Liver (tissue), 8 donors: ENCODE measurements at regions not wholly inside any gene's neighbourhood (a gene's known extent, or its start where the extent isn't known, plus 50 kb on each side); places are given as distances from the start of the nearest gene placed in this dataset.

Source experiments
- DNase-seq: peaks from one replicate; pipeline ENCODE4 v3.0.0-alpha.2; 2017; ENCODE audit warnings: low spot score
- H3K27ac ChIP-seq, 2 donors: one replicate each; pipeline ENCODE4 v1.7.0; 2013; ENCODE audit warnings: inconsistent platforms in 2 of 2, low read length in 2 of 2, control low read depth in 1 of 2, low read depth in 1 of 2, mild to moderate bottlenecking in 1 of 2
- H3K27me3 ChIP-seq, 4 donors: one replicate each; pipeline versions ENCODE4 v1.6.1 to v1.7.0; 2013; ENCODE audit warnings: low read length in 3 of 4, inconsistent platforms in 1 of 4, mild to moderate bottlenecking in 1 of 4, moderate library complexity in 1 of 4; ENCODE audit not compliant: control insufficient read depth in 4 of 4, insufficient read depth in 4 of 4
- H3K36me3 ChIP-seq, 4 donors: one replicate each; pipeline versions ENCODE4 v1.6.1 to v1.7.0; 2013; ENCODE audit warnings: low read length in 3 of 4, mild to moderate bottlenecking in 3 of 4, low read depth in 1 of 4, moderate library complexity in 1 of 4; ENCODE audit not compliant: control insufficient read depth in 4 of 4, insufficient read depth in 3 of 4
- H3K4me1 ChIP-seq, 4 donors: one replicate each; pipeline versions ENCODE4 v1.6.1 to v1.7.0; 2013; ENCODE audit warnings: low read length in 3 of 4, mild to moderate bottlenecking in 3 of 4, moderate library complexity in 1 of 4; ENCODE audit not compliant: control insufficient read depth in 4 of 4, insufficient read depth in 4 of 4
- H3K4me3 ChIP-seq, 3 donors: one replicate each; pipeline versions ENCODE4 v1.6.1 to v1.7.0; 2013; ENCODE audit warnings: low read length in 3 of 3, control low read depth in 1 of 3, low read depth in 1 of 3, mild to moderate bottlenecking in 1 of 3
- H3K9ac ChIP-seq, 2 donors: one replicate each; pipeline ENCODE4 v1.7.0; 2013; ENCODE audit warnings: low read length in 2 of 2, mild to moderate bottlenecking in 2 of 2, moderate library complexity in 2 of 2, control low read depth in 1 of 2, low read depth in 1 of 2
- H3K9me3 ChIP-seq, 4 donors: one replicate each; pipeline versions ENCODE4 v1.6.1 to v1.7.0; 2013; ENCODE audit warnings: low read length in 3 of 4; ENCODE audit not compliant: control insufficient read depth in 4 of 4
- EGR1 ChIP-seq, 2 donors: IDR thresholded peaks; 2 replicates each; pipeline ENCODE4 v1.6.1; 2016 to 2018; ENCODE audit warnings: antibody characterized with exemption in 2 of 2, low read depth in 2 of 2
- FOXA1 ChIP-seq: IDR thresholded peaks from 2 replicates; pipeline ENCODE4 v1.6.1; 2016; ENCODE audit warnings: antibody characterized with exemption
- FOXA2 ChIP-seq: IDR thresholded peaks from 2 replicates; pipeline ENCODE4 v1.6.1; 2016; ENCODE audit warnings: antibody characterized with exemption
- GABPA ChIP-seq, 2 donors: IDR thresholded peaks in 1 of 2; conservative IDR thresholded peaks in 1 of 2; 2 replicates each; pipeline ENCODE4 v1.6.1; 2016; ENCODE audit warnings: antibody characterized with exemption in 2 of 2, mild to moderate bottlenecking in 1 of 2, moderate library complexity in 1 of 2
- HNF4A ChIP-seq, 2 donors: conservative IDR thresholded peaks; 2 replicates each; pipeline ENCODE4 v1.6.1; 2016; ENCODE audit warnings: antibody characterized with exemption in 2 of 2, mild to moderate bottlenecking in 2 of 2
- HNF4G ChIP-seq: IDR thresholded peaks from 2 replicates; pipeline ENCODE4 v1.6.1; 2016; ENCODE audit warnings: antibody characterized with exemption
- JUND ChIP-seq, 2 donors: IDR thresholded peaks; 2 replicates each; pipeline ENCODE4 v1.6.1; 2016; ENCODE audit warnings: antibody characterized with exemption in 2 of 2
- NR2F2 ChIP-seq: IDR thresholded peaks from 2 replicates; pipeline ENCODE4 v1.6.1; 2016; ENCODE audit warnings: antibody characterized with exemption
- RAD21 ChIP-seq, 2 donors: IDR thresholded peaks; 2 replicates each; pipeline ENCODE4 v1.6.1; 2016; ENCODE audit warnings: antibody characterized with exemption in 2 of 2, mild to moderate bottlenecking in 2 of 2
- RXRA ChIP-seq, 2 donors: IDR thresholded peaks; 2 replicates each; pipeline ENCODE4 v1.6.1; 2017 to 2018; ENCODE audit warnings: antibody characterized with exemption in 2 of 2, mild to moderate bottlenecking in 1 of 2
- SP1 ChIP-seq: IDR thresholded peaks from 2 replicates; pipeline ENCODE4 v1.6.1; 2018; ENCODE audit warnings: antibody characterized with exemption, mild to moderate bottlenecking
- TAF1 ChIP-seq: conservative IDR thresholded peaks from 2 replicates; pipeline ENCODE4 v1.6.1; 2016; ENCODE audit warnings: antibody characterized with exemption, mild to moderate bottlenecking
- YY1 ChIP-seq: IDR thresholded peaks from 2 replicates; pipeline ENCODE4 v1.6.1; 2016; ENCODE audit warnings: antibody characterized with exemption, mild to moderate bottlenecking
- WGBS: extraction: QIAGEN DNeasy Blood & Tissue Kit; methylation state at CpG from one replicate; pipeline ENCODE4 v1.1.7; 2013; 5-methylcytosine and 5-hydroxymethylcytosine counted together
- TF ChIP-seq, protein P1 (sequence below): IDR thresholded peaks from 2 replicates; pipeline ENCODE4 v1.6.1; 2016; ENCODE audit warnings: antibody characterized with exemption, mild to moderate bottlenecking
- TF ChIP-seq, protein P2 (sequence below): IDR thresholded peaks from 2 replicates; pipeline ENCODE4 v1.6.1; 2016; ENCODE audit warnings: antibody characterized with exemption
- TF ChIP-seq, protein P3 (sequence below): fragments of 150-350 bp; IDR thresholded peaks from 2 replicates; pipeline ENCODE4 v1.5.1; 2017; ENCODE audit warnings: improper control_type of control experiment, low read depth, low read length; ENCODE audit not compliant: missing input control
- TF ChIP-seq, protein P4 (sequence below): IDR thresholded peaks from 2 replicates; pipeline ENCODE4 v1.6.1; 2016; ENCODE audit warnings: antibody characterized with exemption
- TF ChIP-seq, protein P5 (sequence below): IDR thresholded peaks from 2 replicates; pipeline ENCODE4 v1.6.1; 2016; ENCODE audit warnings: antibody characterized with exemption
- donor health status: healthy.
- donor health status: healthy.
- donor health status: healthy.
- donor health status: healthy.
- donor health status: healthy.

DNA sequence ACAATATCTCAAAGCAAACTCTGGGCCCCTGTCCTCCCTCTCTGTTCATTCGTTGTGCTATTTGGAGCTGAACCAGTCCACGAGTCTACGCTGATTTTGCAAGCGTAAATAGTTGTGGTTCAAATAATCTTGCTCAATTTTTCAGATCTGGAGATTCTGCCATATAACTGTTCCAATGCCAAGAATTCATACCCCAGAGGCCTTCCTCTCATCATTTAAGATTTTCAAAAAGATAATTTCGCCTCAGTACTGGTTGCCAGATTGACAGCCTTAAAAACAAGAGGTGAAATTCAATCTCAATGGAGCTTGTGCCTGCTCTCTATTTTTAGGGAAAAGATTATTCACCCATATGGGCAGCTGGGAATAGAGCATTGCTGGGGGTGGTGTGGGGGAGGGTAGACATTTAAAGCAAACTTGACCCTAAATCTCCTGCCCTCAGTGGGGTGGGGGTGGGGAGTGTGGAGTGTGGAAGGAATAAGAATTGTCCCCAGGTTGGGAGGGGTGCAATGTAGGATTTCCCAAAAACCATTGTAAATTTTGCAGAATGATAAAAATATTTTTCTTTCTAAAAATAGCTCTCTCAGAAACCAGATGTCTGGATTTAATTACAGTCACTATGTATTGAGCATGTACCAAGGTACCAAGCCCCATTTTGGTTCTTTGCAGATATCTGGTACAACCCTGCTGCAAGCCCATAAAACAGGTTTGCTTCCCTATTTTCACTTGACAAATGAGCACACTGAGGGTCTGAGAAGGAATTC, 104.7 kb upstream of the EEPD1 start:
- DNase-seq: no peak
- Histone ChIP-seq H3K27ac (no peak overlapping the region), H3K4me1 (peaks cover 3 to 8% (median 4%) of the 10 kb centered on the region in 4 donors), H3K27me3 (no peaks in the 10 kb centered on the region), H3K9me3 (no peaks in the 10 kb centered on the region), H3K9ac (no peak overlapping the region), H3K36me3 (no peaks in the 10 kb centered on the region), H3K4me3 (no peak overlapping the region)
- 31% methylated on average over 5 of the region's 5 CpGs for WGBS
- TF ChIP-seq EGR1 (IDR thresholded peaks at IDR 0.05; ENCODE audit: low read depth in 2 of 2): no peak
- TF ChIP-seq NR2F2: no peak
- no peak for TF ChIP-seq FOXA1
- TF ChIP-seq, protein P1, sequence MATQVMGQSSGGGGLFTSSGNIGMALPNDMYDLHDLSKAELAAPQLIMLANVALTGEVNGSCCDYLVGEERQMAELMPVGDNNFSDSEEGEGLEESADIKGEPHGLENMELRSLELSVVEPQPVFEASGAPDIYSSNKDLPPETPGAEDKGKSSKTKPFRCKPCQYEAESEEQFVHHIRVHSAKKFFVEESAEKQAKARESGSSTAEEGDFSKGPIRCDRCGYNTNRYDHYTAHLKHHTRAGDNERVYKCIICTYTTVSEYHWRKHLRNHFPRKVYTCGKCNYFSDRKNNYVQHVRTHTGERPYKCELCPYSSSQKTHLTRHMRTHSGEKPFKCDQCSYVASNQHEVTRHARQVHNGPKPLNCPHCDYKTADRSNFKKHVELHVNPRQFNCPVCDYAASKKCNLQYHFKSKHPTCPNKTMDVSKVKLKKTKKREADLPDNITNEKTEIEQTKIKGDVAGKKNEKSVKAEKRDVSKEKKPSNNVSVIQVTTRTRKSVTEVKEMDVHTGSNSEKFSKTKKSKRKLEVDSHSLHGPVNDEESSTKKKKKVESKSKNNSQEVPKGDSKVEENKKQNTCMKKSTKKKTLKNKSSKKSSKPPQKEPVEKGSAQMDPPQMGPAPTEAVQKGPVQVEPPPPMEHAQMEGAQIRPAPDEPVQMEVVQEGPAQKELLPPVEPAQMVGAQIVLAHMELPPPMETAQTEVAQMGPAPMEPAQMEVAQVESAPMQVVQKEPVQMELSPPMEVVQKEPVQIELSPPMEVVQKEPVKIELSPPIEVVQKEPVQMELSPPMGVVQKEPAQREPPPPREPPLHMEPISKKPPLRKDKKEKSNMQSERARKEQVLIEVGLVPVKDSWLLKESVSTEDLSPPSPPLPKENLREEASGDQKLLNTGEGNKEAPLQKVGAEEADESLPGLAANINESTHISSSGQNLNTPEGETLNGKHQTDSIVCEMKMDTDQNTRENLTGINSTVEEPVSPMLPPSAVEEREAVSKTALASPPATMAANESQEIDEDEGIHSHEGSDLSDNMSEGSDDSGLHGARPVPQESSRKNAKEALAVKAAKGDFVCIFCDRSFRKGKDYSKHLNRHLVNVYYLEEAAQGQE: no peak
- no peak for TF ChIP-seq TAF1
- TF ChIP-seq FOXA2: no peak
- TF ChIP-seq, protein P2, sequence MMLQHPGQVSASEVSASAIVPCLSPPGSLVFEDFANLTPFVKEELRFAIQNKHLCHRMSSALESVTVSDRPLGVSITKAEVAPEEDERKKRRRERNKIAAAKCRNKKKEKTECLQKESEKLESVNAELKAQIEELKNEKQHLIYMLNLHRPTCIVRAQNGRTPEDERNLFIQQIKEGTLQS: no peak
- TF ChIP-seq GABPA (IDR thresholded peaks at IDR 0.05 in 1 of 2, conservative IDR thresholded peaks at IDR 0.05 in 1 of 2): no peak
- peak in 1 of 2 donors; percentile 63 for TF ChIP-seq RXRA (IDR thresholded peaks at IDR 0.05)
- no peak for TF ChIP-seq JUND (IDR thresholded peaks at IDR 0.05)
- TF ChIP-seq, protein P3, sequence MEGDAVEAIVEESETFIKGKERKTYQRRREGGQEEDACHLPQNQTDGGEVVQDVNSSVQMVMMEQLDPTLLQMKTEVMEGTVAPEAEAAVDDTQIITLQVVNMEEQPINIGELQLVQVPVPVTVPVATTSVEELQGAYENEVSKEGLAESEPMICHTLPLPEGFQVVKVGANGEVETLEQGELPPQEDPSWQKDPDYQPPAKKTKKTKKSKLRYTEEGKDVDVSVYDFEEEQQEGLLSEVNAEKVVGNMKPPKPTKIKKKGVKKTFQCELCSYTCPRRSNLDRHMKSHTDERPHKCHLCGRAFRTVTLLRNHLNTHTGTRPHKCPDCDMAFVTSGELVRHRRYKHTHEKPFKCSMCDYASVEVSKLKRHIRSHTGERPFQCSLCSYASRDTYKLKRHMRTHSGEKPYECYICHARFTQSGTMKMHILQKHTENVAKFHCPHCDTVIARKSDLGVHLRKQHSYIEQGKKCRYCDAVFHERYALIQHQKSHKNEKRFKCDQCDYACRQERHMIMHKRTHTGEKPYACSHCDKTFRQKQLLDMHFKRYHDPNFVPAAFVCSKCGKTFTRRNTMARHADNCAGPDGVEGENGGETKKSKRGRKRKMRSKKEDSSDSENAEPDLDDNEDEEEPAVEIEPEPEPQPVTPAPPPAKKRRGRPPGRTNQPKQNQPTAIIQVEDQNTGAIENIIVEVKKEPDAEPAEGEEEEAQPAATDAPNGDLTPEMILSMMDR: no peak
- no peak for TF ChIP-seq HNF4G
- no peak for TF ChIP-seq RAD21 (IDR thresholded peaks at IDR 0.05)
- TF ChIP-seq SP1: peak; percentile 17
- peak; percentile 54 for TF ChIP-seq YY1
- TF ChIP-seq, protein P4, sequence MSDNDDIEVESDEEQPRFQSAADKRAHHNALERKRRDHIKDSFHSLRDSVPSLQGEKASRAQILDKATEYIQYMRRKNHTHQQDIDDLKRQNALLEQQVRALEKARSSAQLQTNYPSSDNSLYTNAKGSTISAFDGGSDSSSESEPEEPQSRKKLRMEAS: peak; percentile 19
- TF ChIP-seq, protein P5, sequence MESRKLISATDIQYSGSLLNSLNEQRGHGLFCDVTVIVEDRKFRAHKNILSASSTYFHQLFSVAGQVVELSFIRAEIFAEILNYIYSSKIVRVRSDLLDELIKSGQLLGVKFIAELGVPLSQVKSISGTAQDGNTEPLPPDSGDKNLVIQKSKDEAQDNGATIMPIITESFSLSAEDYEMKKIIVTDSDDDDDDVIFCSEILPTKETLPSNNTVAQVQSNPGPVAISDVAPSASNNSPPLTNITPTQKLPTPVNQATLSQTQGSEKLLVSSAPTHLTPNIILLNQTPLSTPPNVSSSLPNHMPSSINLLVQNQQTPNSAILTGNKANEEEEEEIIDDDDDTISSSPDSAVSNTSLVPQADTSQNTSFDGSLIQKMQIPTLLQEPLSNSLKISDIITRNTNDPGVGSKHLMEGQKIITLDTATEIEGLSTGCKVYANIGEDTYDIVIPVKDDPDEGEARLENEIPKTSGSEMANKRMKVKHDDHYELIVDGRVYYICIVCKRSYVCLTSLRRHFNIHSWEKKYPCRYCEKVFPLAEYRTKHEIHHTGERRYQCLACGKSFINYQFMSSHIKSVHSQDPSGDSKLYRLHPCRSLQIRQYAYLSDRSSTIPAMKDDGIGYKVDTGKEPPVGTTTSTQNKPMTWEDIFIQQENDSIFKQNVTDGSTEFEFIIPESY: no peak
- peak; percentile 39 to 58 for TF ChIP-seq HNF4A (conservative IDR thresholded peaks at IDR 0.05)
